ENCODE measurements at regions not wholly inside any gene's neighbourhood (a gene's known extent, or its start where the extent isn't known, plus 50 kb on each side); places are given as distances from the start of the nearest gene placed in this dataset.

DNA sequence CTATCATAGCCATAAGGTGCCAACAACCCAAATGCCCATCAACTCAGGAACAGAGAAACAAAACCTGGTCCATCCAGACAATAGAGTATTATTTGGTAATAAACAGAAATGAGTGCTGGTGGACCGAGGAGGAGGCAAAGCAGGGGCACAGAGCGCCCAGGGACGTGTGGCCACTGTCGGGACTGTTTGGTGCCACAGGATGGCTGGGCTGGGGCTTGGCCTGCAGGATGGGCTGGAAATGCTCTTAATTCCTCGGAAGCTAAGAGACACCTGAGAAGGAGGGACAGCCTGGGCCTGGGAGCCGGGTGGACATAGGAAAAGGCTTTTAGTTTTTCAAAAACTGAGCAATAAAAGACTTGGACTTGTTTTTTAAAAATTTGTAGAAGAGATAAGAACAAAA is 216.4 kb downstream of the DLL1 start:
- TF ChIP-seq REST (IDR thresholded peaks at IDR 0.05; ENCODE audit: unreplicated experiment) = no peak
- TF ChIP-seq EZH2phosphoT487 (IDR thresholded peaks at IDR 0.05; ENCODE audit: unreplicated experiment) = no peak

All from GM23338 (cell line).